ENCODE measurements at regions not wholly inside any gene's neighbourhood (a gene's known extent, or its start where the extent isn't known, plus 50 kb on each side); places are given as distances from the start of the nearest gene placed in this dataset.

- Histone ChIP-seq H4K20me1 (ENCODE audit: insufficient read depth) (no peaks in the 10 kb centered on the region), H3K4me2 (ENCODE audit: low read length) (peak overlapping the region; percentile 66), H3K4me1 (ENCODE audit: control insufficient read depth in 1 of 2, insufficient read depth in 2 of 2, low read length in 2 of 2) (peaks cover 17 to 29% of the 10 kb centered on the region in 2 experiments; a peak in 3 of 4 replicates), H3K27me3 (ENCODE audit: insufficient read depth, low read length) (no peaks in the 10 kb centered on the region), H3K9me2 (ENCODE audit: insufficient read depth) (no peaks in the 10 kb centered on the region), H2AFZ (ENCODE audit: low read depth, low read length, poor library complexity, severe bottlenecking) (no peak overlapping the region), H3K36me3 (ENCODE audit: control insufficient read depth in 1 of 2, insufficient read depth in 2 of 2, low read length in 2 of 2) (no peaks in the 10 kb centered on the region), H3K79me2 (ENCODE audit: insufficient read depth, low read length) (no peaks in the 10 kb centered on the region), H3K9ac (ENCODE audit: low read length) (no peak overlapping the region), H3K27ac (ENCODE audit: low read depth, low read length) (no peak overlapping the region), H3K9me3 (ENCODE audit: control insufficient read depth in 1 of 2, insufficient read depth in 1 of 2, low read depth in 1 of 2, low read length in 2 of 2) (no peaks in the 10 kb centered on the region), H3K4me3 (replicated peaks in 1 of 2; ENCODE audit: low read depth in 1 of 2, low read length in 2 of 2) (no peak overlapping the region)
- CTCF ChIA-PET: interaction anchor here (0.9 to 4.3 kb wide), 20 partner anchors 8 to 665 kb away, joined by 3 to 26 read pairs (median 4); partner anchors contain the start of genes ADAM17 and KLF11
- DNase-seq (ENCODE audit: low read depth, low spot score) (no peak), ATAC-seq (peak; percentile 3; the same call in 1 of the 2 replicates)
- RAD21 ChIA-PET (ENCODE audit: low non-redundant PET in 1 of 2, low total read pairs in 2 of 2, uncharacterized antibody in 2 of 2, unreplicated experiment in 2 of 2): no interaction called here
- POLR2A ChIA-PET: interaction anchor here (1.3 kb wide), 1 partner anchor 139 kb away, joined by 5 read pairs; the partner anchor contains the start of gene YWHAQ
- intact Hi-C loops (cut with micrococcal nuclease): loop anchor here (10.0 kb wide), 1 partner anchor 665 kb away; no protein-coding TSS in a partner anchor
- no TSS peak for BruUV-seq (replicated peaks)
- TF ChIP-seq ELF1 (IDR thresholded peaks at IDR 0.05; ENCODE audit: borderline replicate concordance, low read depth) (no peak), FOSL1 (IDR thresholded peaks at IDR 0.05; ENCODE audit: low read depth) (no peak), JUND (IDR thresholded peaks at IDR 0.05) (no peak), ZFX (IDR thresholded peaks at IDR 0.05) (no peak), CEBPB (IDR thresholded peaks at IDR 0.05; ENCODE audit: low read depth) (no peak), TCF7L2 (IDR thresholded peaks at IDR 0.05; ENCODE audit: borderline replicate concordance, extremely low read depth, insufficient read depth, insufficient read length) (no peak), SRF (IDR thresholded peaks at IDR 0.05; ENCODE audit: low read depth) (no peak), YY1 (IDR thresholded peaks at IDR 0.05; ENCODE audit: extremely low read depth, insufficient replicate concordance, low read depth, low read length) (no peak), ZBTB33 (IDR thresholded peaks at IDR 0.05; ENCODE audit: extremely low read depth, insufficient replicate concordance, low read length) (no peak), CTCF (IDR thresholded peaks at IDR 0.05 in 2 of 3, conservative IDR thresholded peaks at IDR 0.05 in 1 of 3; ENCODE audit: borderline replicate concordance in 1 of 3, insufficient read depth in 1 of 3, low read depth in 2 of 3, low read length in 2 of 3) (no peak), RAD21 (IDR thresholded peaks at IDR 0.05; ENCODE audit: low read depth) (no peak), EGR1 (IDR thresholded peaks at IDR 0.05; ENCODE audit: low read depth) (no peak), SP1 (IDR thresholded peaks at IDR 0.05; ENCODE audit: low read depth) (no peak), SIN3A (IDR thresholded peaks at IDR 0.05; ENCODE audit: low read depth) (no peak), POLR2A (IDR thresholded peaks at IDR 0.05; ENCODE audit: borderline replicate concordance, extremely low read depth, insufficient read depth, insufficient read length) (no peak), ATF3 (IDR thresholded peaks at IDR 0.05) (no peak), CBX3 (IDR thresholded peaks at IDR 0.05; ENCODE audit: low read depth) (no peak; the same call in 1 of the 2 replicates), MAX (IDR thresholded peaks at IDR 0.05) (no peak), ZNF274 (IDR thresholded peaks at IDR 0.05; ENCODE audit: low read depth, low read length) (no peak)
Observed at GRCh38 chr2:9770006-9770307, 73.3 kb upstream of the TAF1B start.

Measured in HCT116 (cell line).